HCT116 (cell line): ENCODE measurements at regions not wholly inside any gene's neighbourhood (a gene's known extent, or its start where the extent isn't known, plus 50 kb on each side); places are given as distances from the start of the nearest gene placed in this dataset.
"Not testable (repeated sequence)": the region's sequence is repeated elsewhere in the genome, so short reads cannot be mapped to it uniquely, and the experiment has no call there.

Source experiments
- ATAC-seq: fragments of 200-7000 bp; cut with Tn5 transposase; 2 replicates; pipeline ENCODE4 v1.9.1; 2020; ENCODE audit warnings: mild to moderate bottlenecking, moderate library complexity
- BruUV-seq: library from RNA; stranded (reverse); fragments of 400-500 nt; replicated peaks from 2 replicates; lab custom pipeline; 2021; lab: Mats Ljungman, UMichigan
- CTCF ChIA-PET: fragments of 300-600 bp; sonication (Branson Sonifier 250); formaldehyde crosslinking; loops from one replicate; lab custom pipeline; 2021; ENCODE audit warnings: antibody characterized with exemption; lab: Charles Lee
- POLR2A ChIA-PET: fragments of 300-600, 350-600 bp; sonication (Branson Sonifier 250); formaldehyde crosslinking; loops from one replicate; lab custom pipeline; 2021; ENCODE audit warnings: antibody characterized with exemption; lab: Charles Lee
- RAD21 ChIA-PET, 2 experiments: fragments of 300-600 bp; sonication (Branson Sonifier 250); formaldehyde crosslinking; loops; one replicate each; lab custom pipeline; 2023; ENCODE audit warnings: low total read pairs in 2 of 2; ENCODE audit not compliant: uncharacterized antibody in 2 of 2, unreplicated experiment in 2 of 2, low non-redundant PET in 1 of 2; lab: Charles Lee
- DNase-seq: peaks from one replicate; pipeline ENCODE4 v3.0.0-alpha.2; 2010; ENCODE audit warnings: low read depth, low spot score
- H2AFZ ChIP-seq: fragments of 200-600 bp; shearing (Covaris generic), sonication (generic); 2 replicates; pipeline ENCODE4 v1.6.1; 2017; ENCODE audit warnings: low read depth, mixed run types, mixed read lengths, antibody characterized with exemption, low read length; ENCODE audit not compliant: poor library complexity, severe bottlenecking
- H3K27ac ChIP-seq: 2 replicates; pipeline ENCODE4 v1.5.1; 2012; ENCODE audit warnings: low read depth, low read length
- H3K27me3 ChIP-seq: fragments of 200-600 bp; sonication (generic); 2 replicates; pipeline ENCODE4 v1.6.1; 2016; ENCODE audit warnings: mixed run types, low read length, mixed read lengths; ENCODE audit not compliant: insufficient read depth
- H3K36me3 ChIP-seq, 2 experiments: fragments of 200-500 bp in 1 of 2; fragments of 200-600 bp in 1 of 2; sonication (Bioruptor generic) in 1 of 2; sonication (generic) in 1 of 2; 2 replicates each; pipeline versions ENCODE4 v1.5.1 to v1.6.1; 2014 to 2016; ENCODE audit warnings: low read length in 2 of 2, inconsistent platforms in 1 of 2, mixed read lengths in 1 of 2, mixed run types in 1 of 2; ENCODE audit not compliant: insufficient read depth in 2 of 2, control insufficient read depth in 1 of 2
- H3K4me1 ChIP-seq, 2 experiments: fragments of 200-600 bp in 1 of 2; sonication (generic) in 1 of 2; 2 replicates each; pipeline versions ENCODE4 v1.5.1 to v1.6.1; 2012 to 2017; ENCODE audit warnings: low read length in 2 of 2, inconsistent platforms in 1 of 2, mild to moderate bottlenecking in 1 of 2, mixed read lengths in 1 of 2, mixed run types in 1 of 2, moderate library complexity in 1 of 2; ENCODE audit not compliant: insufficient read depth in 2 of 2, control insufficient read depth in 1 of 2
- H3K4me2 ChIP-seq: fragments of 200-600 bp; sonication (generic); 2 replicates; pipeline ENCODE4 v1.6.1; 2017; ENCODE audit warnings: mixed run types, low read length, mixed read lengths
- H3K4me3 ChIP-seq, 2 experiments: fragments of 200-600 bp in 1 of 2; sonication (generic) in 1 of 2; replicated peaks in 1 of 2; 2 replicates each; pipeline ENCODE4 v1.5.1; 2011 to 2016; ENCODE audit warnings: low read length in 2 of 2, control low read depth in 1 of 2, low read depth in 1 of 2, mild to moderate bottlenecking in 1 of 2, mixed read lengths in 1 of 2, mixed run types in 1 of 2
- H3K79me2 ChIP-seq: fragments of 200-600 bp; sonication (generic); 2 replicates; pipeline ENCODE4 v1.6.1; 2017; ENCODE audit warnings: mild to moderate bottlenecking, mixed run types, low read length, moderate library complexity, mixed read lengths; ENCODE audit not compliant: insufficient read depth
- H3K9ac ChIP-seq: fragments of 200-600 bp; sonication (generic); 2 replicates; pipeline ENCODE4 v1.6.1; 2016; ENCODE audit warnings: low read length, mixed read lengths
- H3K9me2 ChIP-seq: fragments of 200-600 bp; sonication (generic), shearing (Covaris generic); 2 replicates; pipeline ENCODE4 v1.6.1; 2017; ENCODE audit warnings: mixed run types, mild to moderate bottlenecking, moderate library complexity; ENCODE audit not compliant: insufficient read depth
- H3K9me3 ChIP-seq, 2 experiments: fragments of 200-500 bp in 1 of 2; fragments of 200-600 bp in 1 of 2; sonication (Bioruptor generic) in 1 of 2; sonication (generic) in 1 of 2; 2 replicates each; pipeline ENCODE4 v1.6.1; 2014 to 2017; ENCODE audit warnings: low read length in 2 of 2, mixed read lengths in 2 of 2, inconsistent platforms in 1 of 2, low read depth in 1 of 2, mild to moderate bottlenecking in 1 of 2, mixed run types in 1 of 2, moderate library complexity in 1 of 2; ENCODE audit not compliant: control insufficient read depth in 1 of 2, insufficient read depth in 1 of 2
- H4K20me1 ChIP-seq: fragments of 200-600 bp; sonication (generic), shearing (Covaris generic); 2 replicates; pipeline ENCODE4 v1.6.1; 2017; ENCODE audit warnings: mixed run types, mild to moderate bottlenecking, moderate library complexity; ENCODE audit not compliant: insufficient read depth
- TCF7L2 ChIP-seq: IDR thresholded peaks from 2 replicates; pipeline ENCODE4 v1.7.0; 2011; ENCODE audit warnings: borderline replicate concordance, inconsistent platforms; ENCODE audit not compliant: insufficient read depth, insufficient read length; ENCODE audit errors: extremely low read depth
- intact Hi-C: fragments of 100-400 bp; cut with micrococcal nuclease; formaldehyde crosslinking; loops from 2 replicates; pipeline ENCODE4 v1.10.0; 2022

DNA sequence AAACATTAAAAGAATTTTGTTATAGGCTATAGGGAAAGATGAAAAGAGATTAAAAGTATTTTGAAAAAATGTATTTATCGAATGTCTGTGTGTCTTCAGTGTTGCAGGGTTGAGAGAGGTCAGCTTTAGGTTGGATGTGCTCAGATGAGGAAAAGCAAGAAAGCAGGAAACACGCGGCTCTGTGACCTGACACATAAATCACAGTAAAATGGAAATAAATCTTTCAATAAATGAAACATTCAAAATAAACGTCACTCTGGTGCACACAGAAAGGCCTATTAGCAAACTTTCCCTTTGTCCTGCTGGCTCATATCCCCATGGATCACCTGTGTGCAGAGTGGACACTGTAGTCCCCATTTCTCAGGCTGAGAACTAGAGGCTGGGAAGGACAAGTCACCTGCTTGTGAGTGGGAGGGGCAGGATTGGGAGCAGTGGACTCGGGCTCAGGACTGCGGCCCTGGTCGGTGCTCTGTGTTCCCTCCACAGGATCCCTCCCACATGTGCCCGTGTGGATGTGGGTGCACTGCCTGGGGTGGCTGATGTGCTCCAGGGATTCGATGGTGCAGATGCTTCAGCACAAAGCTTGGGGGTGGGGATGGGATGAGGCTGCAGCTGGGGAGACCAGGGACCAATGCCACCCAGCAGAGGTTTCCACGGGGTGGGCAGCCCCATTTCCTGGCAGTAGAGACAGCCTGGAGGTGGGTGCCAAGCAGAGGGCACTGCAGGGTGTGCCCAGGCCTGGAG is 96.0 kb upstream of the IGLL5 start (continued):
- TF ChIP-seq TCF7L2 = no peak

DNA sequence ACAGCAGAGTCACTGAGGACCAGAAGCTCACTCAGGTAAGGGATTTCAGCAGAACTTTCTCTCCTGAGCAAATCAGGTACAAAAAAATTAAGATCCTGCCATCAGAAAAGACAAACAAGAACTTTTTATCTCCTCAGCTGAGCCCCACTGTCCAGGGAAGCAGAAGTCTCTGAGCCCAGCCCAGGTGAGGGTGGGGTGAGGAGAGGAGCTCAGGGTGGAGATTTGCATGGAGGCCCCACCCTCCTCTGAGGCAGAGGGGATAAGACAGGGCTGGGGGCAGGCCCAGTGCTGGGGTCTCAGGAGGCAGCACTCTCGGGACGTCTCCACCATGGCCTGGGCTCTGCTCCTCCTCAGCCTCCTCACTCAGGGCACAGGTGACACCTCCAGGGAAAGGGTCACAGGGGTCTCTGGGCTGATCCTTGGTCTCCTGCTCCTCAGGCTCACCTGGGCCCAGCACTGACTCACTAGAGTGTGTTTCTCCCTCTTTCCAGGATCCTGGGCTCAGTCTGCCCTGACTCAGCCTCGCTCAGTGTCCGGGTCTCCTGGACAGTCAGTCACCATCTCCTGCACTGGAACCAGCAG is 95.3 kb upstream of the IGLL5 start:
- H3K9me3 ChIP-seq, H3K4me2 ChIP-seq, H3K36me3 ChIP-seq, CTCF ChIA-PET, H4K20me1 ChIP-seq, H3K9ac ChIP-seq, H3K4me3 ChIP-seq, ATAC-seq, POLR2A ChIA-PET, H3K79me2 ChIP-seq, RAD21 ChIA-PET, BruUV-seq, intact Hi-C loops, H3K27me3 ChIP-seq, DNase-seq, H3K27ac ChIP-seq, H3K9me2 ChIP-seq, H3K4me1 ChIP-seq, H2AFZ ChIP-seq: not testable (repeated sequence)

DNA sequence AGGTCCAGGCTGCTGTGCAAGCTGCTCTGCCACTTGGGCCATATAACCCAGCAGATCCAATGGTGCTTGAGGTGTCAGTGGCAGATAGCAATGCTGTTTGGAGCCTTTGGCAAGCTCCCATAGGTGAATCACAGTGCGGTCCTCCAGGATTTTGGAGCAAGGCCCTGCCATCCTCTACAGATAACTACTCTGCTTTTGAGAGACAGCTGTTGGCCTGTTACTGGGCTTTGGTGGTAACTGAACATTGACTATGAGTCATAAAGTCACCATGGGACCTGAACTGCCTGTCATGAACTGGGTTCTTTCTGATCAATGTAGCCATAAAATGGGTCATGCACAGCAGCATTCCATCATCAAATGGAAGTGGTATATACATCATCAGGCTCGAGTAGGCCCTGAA is 92.0 kb upstream of the IGLL5 start:
- BruUV-seq, H3K9me2 ChIP-seq, H3K36me3 ChIP-seq, H3K4me1 ChIP-seq, DNase-seq, POLR2A ChIA-PET, H3K9ac ChIP-seq, H3K79me2 ChIP-seq, H3K27ac ChIP-seq, ATAC-seq, H2AFZ ChIP-seq, CTCF ChIA-PET, H3K9me3 ChIP-seq, RAD21 ChIA-PET, intact Hi-C loops, H3K27me3 ChIP-seq, H3K4me3 ChIP-seq, H3K4me2 ChIP-seq, H4K20me1 ChIP-seq: not testable (repeated sequence)
